ENCODE measurements at regions not wholly inside any gene's neighbourhood (a gene's known extent, or its start where the extent isn't known, plus 50 kb on each side); places are given as distances from the start of the nearest gene placed in this dataset.

DNA sequence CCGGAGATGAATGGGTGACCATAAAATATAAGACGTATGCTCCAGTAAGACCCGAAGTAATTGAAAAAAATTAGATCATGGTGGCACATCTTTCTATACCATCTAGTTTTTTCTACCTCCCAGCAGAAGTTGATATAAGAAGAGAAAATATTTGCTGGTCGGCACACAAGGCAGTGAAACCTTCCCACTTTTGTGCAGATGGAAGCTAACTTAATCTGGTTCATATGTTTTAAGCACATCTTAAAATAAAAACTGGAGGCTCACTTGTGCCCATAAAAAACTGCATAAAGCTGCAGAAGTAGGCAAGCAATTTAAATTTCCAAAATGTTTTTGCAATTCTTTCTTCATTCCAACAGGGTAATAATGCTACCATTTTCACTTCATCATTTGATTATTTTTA lies 449.2 kb downstream of the CNTN3 start:
- Histone ChIP-seq H3K4me1 (ENCODE audit: control insufficient read depth in 2 of 2, insufficient read depth in 2 of 2, low read length in 2 of 2) (no peaks in the 10 kb centered on the region), H3K4me3 (ENCODE audit: low read length) (no peak overlapping the region), H3K27ac (ENCODE audit: low read depth, low read length) (no peak overlapping the region), H3K36me3 (ENCODE audit: control insufficient read depth in 2 of 3, insufficient read depth in 3 of 3, low read length in 3 of 3) (no peaks in the 10 kb centered on the region), H3K9me3 (ENCODE audit: control insufficient read depth in 2 of 3, low read length in 3 of 3) (no peaks in the 10 kb centered on the region), H3K27me3 (ENCODE audit: control insufficient read depth in 2 of 2, insufficient read depth in 2 of 2, low read length in 2 of 2) (no peaks in the 10 kb centered on the region)
- POLR2A ChIA-PET = no interaction called here
- no peak for ATAC-seq
- CTCF ChIA-PET = no interaction called here
- no peaks in the 10 kb centered on the region for H3K4me1 Mint-ChIP-seq
- no peak for DNase-seq
- peaks cover 4 to 27% (median 12%) of the 10 kb centered on the region in 11 donors for H3K9me3 Mint-ChIP-seq
- peaks cover 0 to 3% (median 1%) of the 10 kb centered on the region in 5 donors for H3K36me3 Mint-ChIP-seq
- intact Hi-C loops (cut with micrococcal nuclease) = no loop called here
- H3K27me3 Mint-ChIP-seq = peaks cover 0 to 4% (median 0%) of the 10 kb centered on the region in 5 donors
- no peak overlapping the region for H3K27ac Mint-ChIP-seq
- no peak overlapping the region for H3K4me3 Mint-ChIP-seq

DNA sequence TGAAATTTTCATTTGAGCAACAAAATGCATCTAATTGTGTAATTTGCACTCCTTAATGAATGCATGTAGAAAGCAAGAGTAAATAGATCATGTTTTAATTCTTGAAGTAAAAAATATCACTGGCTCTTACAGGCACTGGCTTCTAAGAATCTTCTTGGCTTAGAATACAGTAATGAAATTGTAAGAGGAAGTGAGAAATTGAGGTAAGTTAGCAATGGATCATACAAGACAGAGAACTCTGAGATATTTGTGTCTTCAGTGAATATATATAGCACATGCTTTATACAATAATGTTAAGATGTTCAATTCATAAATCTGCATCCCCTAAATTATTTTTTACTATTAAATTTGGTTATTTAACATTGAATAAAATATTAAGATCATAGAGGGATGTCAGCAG lies 465.0 kb downstream of the CNTN3 start:
- Mint-ChIP-seq H3K27me3 (no peaks in the 10 kb centered on the region), H3K4me1 (no peaks in the 10 kb centered on the region), H3K27ac (no peak overlapping the region), H3K9me3 (peaks cover 3 to 25% (median 11%) of the 10 kb centered on the region in 11 donors), H3K36me3 (no peaks in the 10 kb centered on the region), H3K4me3 (no peak overlapping the region)
- no peak for ATAC-seq
- Histone ChIP-seq H3K27ac (ENCODE audit: low read depth, low read length) (no peak overlapping the region), H3K36me3 (ENCODE audit: control insufficient read depth in 2 of 3, insufficient read depth in 3 of 3, low read length in 3 of 3) (no peaks in the 10 kb centered on the region), H3K4me1 (ENCODE audit: control insufficient read depth in 2 of 2, insufficient read depth in 2 of 2, low read length in 2 of 2) (no peaks in the 10 kb centered on the region), H3K9me3 (ENCODE audit: control insufficient read depth in 2 of 3, low read length in 3 of 3) (peaks cover 0 to 2% (median 0%) of the 10 kb centered on the region in 3 experiments), H3K27me3 (ENCODE audit: control insufficient read depth in 2 of 2, insufficient read depth in 2 of 2, low read length in 2 of 2) (no peaks in the 10 kb centered on the region), H3K4me3 (ENCODE audit: low read length) (no peak overlapping the region)
- intact Hi-C loops (cut with micrococcal nuclease) = no loop called here
- POLR2A ChIA-PET = no interaction called here
- no peak for DNase-seq
- CTCF ChIA-PET = no interaction called here

DNA sequence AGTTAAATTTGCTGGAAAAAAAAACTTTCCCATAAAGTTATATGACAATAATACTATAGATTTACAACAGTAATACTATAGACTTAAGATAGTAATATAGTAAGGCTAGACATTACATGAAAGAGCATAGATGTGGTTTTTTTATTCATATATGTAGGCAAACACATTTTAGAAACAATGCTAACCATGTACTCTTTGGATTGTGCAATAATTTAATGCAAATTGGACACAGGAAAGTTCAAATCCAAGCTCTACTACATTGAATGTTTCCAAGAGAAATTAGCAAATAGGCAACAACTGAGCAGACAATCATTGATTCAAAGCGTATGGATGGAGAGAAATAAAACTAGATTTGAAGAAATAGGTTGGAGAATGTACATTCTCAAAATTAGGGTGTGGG lies 469.2 kb downstream of the CNTN3 start:
- Mint-ChIP-seq H3K36me3 (no peaks in the 10 kb centered on the region), H3K9me3 (peaks cover 0 to 21% (median 3%) of the 10 kb centered on the region in 11 donors), H3K4me3 (no peak overlapping the region), H3K4me1 (no peaks in the 10 kb centered on the region), H3K27me3 (no peaks in the 10 kb centered on the region), H3K27ac (no peak overlapping the region)
- intact Hi-C loops (cut with micrococcal nuclease) = no loop called here
- ChIA-PET POLR2A (no interaction called here), CTCF (no interaction called here)
- DNase-seq = no peak
- ATAC-seq = no peak
- no peaks in the 10 kb centered on the region for H3K36me3 ChIP-seq (ENCODE audit: control insufficient read depth in 2 of 3, insufficient read depth in 3 of 3, low read length in 3 of 3)
- no peak overlapping the region for H3K4me3 ChIP-seq (ENCODE audit: low read length)
- H3K9me3 ChIP-seq (ENCODE audit: control insufficient read depth in 2 of 3, low read length in 3 of 3) = peaks cover 0 to 8% (median 0%) of the 10 kb centered on the region in 3 experiments
- H3K4me1 ChIP-seq (ENCODE audit: control insufficient read depth in 2 of 2, insufficient read depth in 2 of 2, low read length in 2 of 2) = no peaks in the 10 kb centered on the region
- H3K27ac ChIP-seq (ENCODE audit: low read depth, low read length) = no peak overlapping the region
- H3K27me3 ChIP-seq (ENCODE audit: control insufficient read depth in 2 of 2, insufficient read depth in 2 of 2, low read length in 2 of 2) = no peaks in the 10 kb centered on the region

DNA sequence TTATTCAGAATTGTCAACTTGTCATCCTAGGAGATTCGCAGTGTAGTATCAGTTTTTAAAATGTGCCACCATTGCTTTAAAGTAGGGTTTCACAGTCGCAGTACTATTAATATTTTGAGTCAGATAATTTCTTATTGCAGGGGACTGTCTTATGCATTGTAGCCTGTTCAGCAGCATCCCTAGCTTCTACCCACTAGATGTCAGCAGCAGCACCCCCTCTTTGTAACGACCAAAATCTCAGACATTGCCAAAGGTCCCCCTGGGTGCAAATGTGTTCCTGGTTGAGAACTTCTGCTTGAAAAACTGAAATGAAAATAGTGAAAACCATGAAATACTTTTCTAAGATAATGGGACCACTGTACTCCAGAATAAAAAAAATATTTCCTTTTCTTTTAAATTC lies 474.8 kb downstream of the CNTN3 start:
- Mint-ChIP-seq H3K27ac (no peak overlapping the region), H3K36me3 (no peaks in the 10 kb centered on the region), H3K9me3 (peaks cover 0 to 11% (median 4%) of the 10 kb centered on the region in 11 donors), H3K4me1 (no peaks in the 10 kb centered on the region), H3K27me3 (no peaks in the 10 kb centered on the region), H3K4me3 (no peak overlapping the region)
- ChIA-PET POLR2A (no interaction called here), CTCF (no interaction called here)
- Histone ChIP-seq H3K27ac (ENCODE audit: low read depth, low read length) (no peak overlapping the region), H3K36me3 (ENCODE audit: control insufficient read depth in 2 of 3, insufficient read depth in 3 of 3, low read length in 3 of 3) (no peaks in the 10 kb centered on the region), H3K4me3 (ENCODE audit: low read length) (no peak overlapping the region), H3K27me3 (ENCODE audit: control insufficient read depth in 2 of 2, insufficient read depth in 2 of 2, low read length in 2 of 2) (no peaks in the 10 kb centered on the region), H3K9me3 (ENCODE audit: control insufficient read depth in 2 of 3, low read length in 3 of 3) (peaks cover 0 to 8% (median 0%) of the 10 kb centered on the region in 3 experiments), H3K4me1 (ENCODE audit: control insufficient read depth in 2 of 2, insufficient read depth in 2 of 2, low read length in 2 of 2) (no peaks in the 10 kb centered on the region)
- DNase-seq (no peak), ATAC-seq (no peak)
- intact Hi-C loops (cut with micrococcal nuclease) = no loop called here

DNA sequence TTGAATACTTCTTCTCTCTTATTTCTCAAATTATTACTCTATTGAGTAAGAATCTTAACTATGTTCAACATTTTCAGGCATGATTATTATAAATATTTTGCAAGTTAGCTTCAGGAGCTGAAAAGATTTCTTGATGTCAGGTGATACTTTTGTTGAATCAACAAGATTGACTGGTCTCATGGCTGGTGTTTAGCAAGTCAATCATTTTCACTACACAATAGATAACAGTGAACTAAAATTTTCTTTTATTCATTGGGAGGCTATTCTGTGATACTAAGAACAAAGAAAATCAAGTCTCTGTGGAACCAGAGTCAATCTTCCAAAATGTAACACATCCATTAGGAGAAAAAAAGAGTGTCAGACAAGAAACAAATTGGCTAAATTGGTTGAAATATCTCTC lies 476.7 kb downstream of the CNTN3 start:
- H3K27me3 Mint-ChIP-seq = no peaks in the 10 kb centered on the region
- ATAC-seq (no peak), DNase-seq (no peak)
- H3K4me1 Mint-ChIP-seq = no peaks in the 10 kb centered on the region
- Histone ChIP-seq H3K36me3 (ENCODE audit: control insufficient read depth in 2 of 3, insufficient read depth in 3 of 3, low read length in 3 of 3) (no peaks in the 10 kb centered on the region), H3K27ac (ENCODE audit: low read depth, low read length) (no peak overlapping the region), H3K9me3 (ENCODE audit: control insufficient read depth in 2 of 3, low read length in 3 of 3) (no peaks in the 10 kb centered on the region), H3K27me3 (ENCODE audit: control insufficient read depth in 2 of 2, insufficient read depth in 2 of 2, low read length in 2 of 2) (no peaks in the 10 kb centered on the region), H3K4me3 (ENCODE audit: low read length) (no peak overlapping the region), H3K4me1 (ENCODE audit: control insufficient read depth in 2 of 2, insufficient read depth in 2 of 2, low read length in 2 of 2) (no peaks in the 10 kb centered on the region)
- no peaks in the 10 kb centered on the region for H3K36me3 Mint-ChIP-seq
- H3K4me3 Mint-ChIP-seq = no peak overlapping the region
- H3K9me3 Mint-ChIP-seq = peaks cover 0 to 19% (median 8%) of the 10 kb centered on the region in 11 donors
- intact Hi-C loops (cut with micrococcal nuclease) = no loop called here
- ChIA-PET POLR2A (no interaction called here), CTCF (no interaction called here)
- H3K27ac Mint-ChIP-seq = no peak overlapping the region

DNA sequence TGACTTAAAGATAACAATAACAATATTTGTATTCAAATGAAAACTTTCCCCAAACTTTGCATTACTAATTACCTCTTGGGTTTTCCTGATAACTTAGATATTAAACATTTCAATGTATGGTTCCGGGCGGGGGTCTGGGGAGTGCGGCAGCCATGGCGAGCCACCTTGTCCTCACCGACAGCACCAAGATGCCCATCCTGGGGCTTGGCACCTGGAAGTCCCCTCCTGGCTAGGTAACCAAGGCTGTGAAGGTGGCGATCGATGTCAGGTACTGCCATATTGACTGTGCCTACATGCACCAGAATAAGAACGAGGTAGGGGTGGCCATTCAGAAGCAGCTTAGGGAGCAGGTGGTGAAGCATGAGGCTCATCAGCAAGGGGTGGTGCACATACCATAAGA lies 478.7 kb downstream of the CNTN3 start:
- ATAC-seq = no peak
- no peaks in the 10 kb centered on the region for H3K27me3 ChIP-seq (ENCODE audit: control insufficient read depth in 2 of 2, insufficient read depth in 2 of 2, low read length in 2 of 2)
- no peak overlapping the region for H3K27ac ChIP-seq (ENCODE audit: low read depth, low read length)
- no peaks in the 10 kb centered on the region for H3K9me3 ChIP-seq (ENCODE audit: control insufficient read depth in 2 of 3, low read length in 3 of 3)
- H3K27me3 Mint-ChIP-seq = no peaks in the 10 kb centered on the region
- CTCF ChIA-PET = interaction anchor here (0.5 kb wide), 1 partner anchor 655 kb away, joined by 3 read pairs; no protein-coding TSS in a partner anchor
- H3K36me3 ChIP-seq (ENCODE audit: control insufficient read depth in 2 of 3, insufficient read depth in 3 of 3, low read length in 3 of 3) = no peaks in the 10 kb centered on the region
- no peaks in the 10 kb centered on the region for H3K4me1 Mint-ChIP-seq
- DNase-seq = no peak
- no peak overlapping the region for H3K27ac Mint-ChIP-seq
- no peak overlapping the region for H3K4me3 Mint-ChIP-seq
- H3K36me3 Mint-ChIP-seq = no peaks in the 10 kb centered on the region
- POLR2A ChIA-PET = no interaction called here
- intact Hi-C loops (cut with micrococcal nuclease) = no loop called here
- H3K9me3 Mint-ChIP-seq = peaks cover 0 to 23% (median 13%) of the 10 kb centered on the region in 11 donors
- H3K4me1 ChIP-seq (ENCODE audit: control insufficient read depth in 2 of 2, insufficient read depth in 2 of 2, low read length in 2 of 2) = no peaks in the 10 kb centered on the region
- H3K4me3 ChIP-seq (ENCODE audit: low read length) = no peak overlapping the region

DNA sequence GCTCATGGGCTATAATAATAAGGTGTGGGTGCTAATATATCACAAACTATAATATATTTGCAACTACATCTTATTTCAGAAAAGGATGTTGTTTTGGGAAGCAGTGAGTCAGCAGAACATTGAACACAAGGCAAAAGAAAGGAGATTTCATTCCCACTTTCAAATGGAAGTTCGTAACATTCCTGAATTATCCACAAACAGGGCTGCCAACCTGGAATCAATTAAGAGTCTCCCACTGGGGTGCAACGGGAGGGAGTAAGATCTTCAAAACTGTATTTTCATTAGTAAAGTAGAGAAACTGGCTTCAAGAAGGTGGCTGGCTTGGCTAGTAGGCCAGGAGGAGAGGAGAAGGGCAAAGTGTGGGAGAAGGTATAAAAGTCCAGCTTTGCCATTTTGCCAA lies 479.6 kb downstream of the CNTN3 start:
- intact Hi-C loops (cut with micrococcal nuclease) = no loop called here
- no peaks in the 10 kb centered on the region for H3K36me3 Mint-ChIP-seq
- no peak overlapping the region for H3K27ac Mint-ChIP-seq
- CTCF ChIA-PET = no interaction called here
- DNase-seq (no peak), ATAC-seq (no peak)
- H3K4me1 Mint-ChIP-seq = no peaks in the 10 kb centered on the region
- Histone ChIP-seq H3K4me1 (ENCODE audit: control insufficient read depth in 2 of 2, insufficient read depth in 2 of 2, low read length in 2 of 2) (no peaks in the 10 kb centered on the region), H3K4me3 (ENCODE audit: low read length) (no peak overlapping the region), H3K36me3 (ENCODE audit: control insufficient read depth in 2 of 3, insufficient read depth in 3 of 3, low read length in 3 of 3) (no peaks in the 10 kb centered on the region), H3K9me3 (ENCODE audit: control insufficient read depth in 2 of 3, low read length in 3 of 3) (no peaks in the 10 kb centered on the region), H3K27me3 (ENCODE audit: control insufficient read depth in 2 of 2, insufficient read depth in 2 of 2, low read length in 2 of 2) (no peaks in the 10 kb centered on the region), H3K27ac (ENCODE audit: low read depth, low read length) (no peak overlapping the region)
- no peak overlapping the region for H3K4me3 Mint-ChIP-seq
- no peaks in the 10 kb centered on the region for H3K27me3 Mint-ChIP-seq
- POLR2A ChIA-PET = no interaction called here
- H3K9me3 Mint-ChIP-seq = peaks cover 0 to 25% (median 14%) of the 10 kb centered on the region in 11 donors

Measured in naive thymus-derived CD4-positive, alpha-beta T cell (primary cell).